ENCODE measurements at regions not wholly inside any gene's neighbourhood (a gene's known extent, or its start where the extent isn't known, plus 50 kb on each side); places are given as distances from the start of the nearest gene placed in this dataset.
A peak's percentile ranks its signal among the peaks of the same experiment; 100 is the strongest.

DNA sequence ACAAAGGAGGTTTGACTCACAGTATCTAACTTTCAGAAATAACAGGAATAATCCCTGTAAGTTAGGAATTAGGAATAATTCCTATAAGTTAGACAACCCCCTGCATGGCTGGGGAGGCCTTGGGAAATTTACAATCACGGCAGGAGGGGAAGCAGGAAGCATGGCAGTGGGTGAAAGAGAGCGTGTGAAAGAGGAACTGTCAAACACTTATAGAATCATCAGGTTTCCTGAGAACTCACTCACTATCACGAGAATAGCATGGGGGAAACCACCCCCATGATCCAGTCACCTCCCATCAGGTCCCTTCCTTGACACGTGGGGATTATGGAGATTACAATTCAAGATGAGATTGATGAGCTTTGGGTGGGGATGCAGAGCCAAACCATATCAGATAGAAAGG is 385.5 kb downstream of the IL20RB start:
- no peaks in the 10 kb centered on the region for H3K27me3 ChIP-seq (replicated peaks; ENCODE audit: insufficient read depth, low read depth, low read length, poor library complexity)
- CTCF ChIA-PET: no interaction called here
- H3K9me3 ChIP-seq (ENCODE audit: low read depth, low read length, poor library complexity, severe bottlenecking): no peaks in the 10 kb centered on the region
- H3K27ac ChIP-seq (ENCODE audit: low read depth, low read length, poor library complexity, severe bottlenecking): no peak overlapping the region
- no peak for DNase-seq (ENCODE audit: low spot score)
- no peak overlapping the region for H3K4me3 ChIP-seq (ENCODE audit: low read depth, low read length, poor library complexity, severe bottlenecking)
- BruUV-seq (replicated peaks): no TSS peak
- POLR2A ChIA-PET (ENCODE audit: low non-redundant PET): no interaction called here
- no peaks in the 10 kb centered on the region for H3K36me3 ChIP-seq (ENCODE audit: insufficient read depth, low read length, poor library complexity, severe bottlenecking)
- TF ChIP-seq CTCF (conservative IDR thresholded peaks at IDR 0.05; ENCODE audit: low read depth, low read length) (no peak), EZH2 (IDR thresholded peaks at IDR 0.05; ENCODE audit: borderline replicate concordance, low read depth, low read length, poor library complexity, severe bottlenecking) (no peak)
- no peaks in the 10 kb centered on the region for H3K4me1 ChIP-seq (ENCODE audit: insufficient read depth, low read length, poor library complexity, severe bottlenecking)
- intact Hi-C loops (cut with micrococcal nuclease; ENCODE audit: unreplicated experiment): no loop called here

GRCh38 chr3:137347132-137347531 is 389.3 kb downstream of the IL20RB start:
- POLR2A ChIA-PET (ENCODE audit: low non-redundant PET): no interaction called here
- DNase-seq (ENCODE audit: low spot score): no peak
- TF ChIP-seq EZH2 (IDR thresholded peaks at IDR 0.05; ENCODE audit: borderline replicate concordance, low read depth, low read length, poor library complexity, severe bottlenecking): no peak
- 0 out of 2 replicates have a peak, but pooled peaks have one; percentile 11 for TF ChIP-seq CTCF (conservative IDR thresholded peaks at IDR 0.05; ENCODE audit: low read depth, low read length)
- Histone ChIP-seq H3K27ac (ENCODE audit: low read depth, low read length, poor library complexity, severe bottlenecking) (no peak overlapping the region), H3K36me3 (ENCODE audit: insufficient read depth, low read length, poor library complexity, severe bottlenecking) (no peaks in the 10 kb centered on the region), H3K4me3 (ENCODE audit: low read depth, low read length, poor library complexity, severe bottlenecking) (no peak overlapping the region), H3K4me1 (ENCODE audit: insufficient read depth, low read length, poor library complexity, severe bottlenecking) (no peaks in the 10 kb centered on the region), H3K27me3 (replicated peaks; ENCODE audit: insufficient read depth, low read depth, low read length, poor library complexity) (no peaks in the 10 kb centered on the region), H3K9me3 (ENCODE audit: low read depth, low read length, poor library complexity, severe bottlenecking) (no peaks in the 10 kb centered on the region)
- intact Hi-C loops (cut with micrococcal nuclease; ENCODE audit: unreplicated experiment): no loop called here
- CTCF ChIA-PET: no interaction called here
- no TSS peak for BruUV-seq (replicated peaks)

DNA sequence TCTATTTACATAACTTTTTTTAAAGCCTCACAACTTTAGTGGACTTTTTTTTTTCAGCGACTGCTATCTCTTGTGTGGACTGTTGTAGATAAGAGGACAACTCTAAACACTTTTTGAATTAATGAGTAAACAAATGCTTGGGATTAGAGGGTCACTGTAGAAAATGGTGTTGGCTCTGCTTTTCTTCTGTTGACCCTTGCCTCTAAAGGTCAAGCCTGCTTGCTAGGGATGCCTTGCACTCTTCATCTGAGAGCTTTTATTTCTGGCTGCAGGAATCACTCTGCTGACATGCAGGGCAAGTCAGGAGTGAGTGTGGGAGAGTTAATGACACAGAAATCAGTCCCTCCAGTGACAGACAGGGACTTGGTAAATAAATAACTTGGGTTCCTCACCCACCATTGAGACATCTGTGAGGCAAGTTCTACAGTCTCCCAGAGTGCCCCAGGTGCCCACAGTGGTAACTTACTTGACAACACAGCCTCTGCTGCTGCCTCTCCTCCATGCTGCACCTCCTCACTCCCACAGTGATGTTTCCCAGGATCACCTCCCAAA is 390.1 kb downstream of the IL20RB start:
- CTCF ChIA-PET: no interaction called here
- DNase-seq (ENCODE audit: low spot score): no peak

More for the DNA sequence above, 390.1 kb downstream of the IL20RB start:
- Histone ChIP-seq H3K27ac (ENCODE audit: low read depth, low read length, poor library complexity, severe bottlenecking) (no peak overlapping the region), H3K9me3 (ENCODE audit: low read depth, low read length, poor library complexity, severe bottlenecking) (no peaks in the 10 kb centered on the region), H3K4me3 (ENCODE audit: low read depth, low read length, poor library complexity, severe bottlenecking) (no peak overlapping the region), H3K36me3 (ENCODE audit: insufficient read depth, low read length, poor library complexity, severe bottlenecking) (no peaks in the 10 kb centered on the region), H3K27me3 (replicated peaks; ENCODE audit: insufficient read depth, low read depth, low read length, poor library complexity) (no peaks in the 10 kb centered on the region), H3K4me1 (ENCODE audit: insufficient read depth, low read length, poor library complexity, severe bottlenecking) (no peaks in the 10 kb centered on the region)
- TF ChIP-seq CTCF (conservative IDR thresholded peaks at IDR 0.05; ENCODE audit: low read depth, low read length) (no peak), EZH2 (IDR thresholded peaks at IDR 0.05; ENCODE audit: borderline replicate concordance, low read depth, low read length, poor library complexity, severe bottlenecking) (no peak)
- POLR2A ChIA-PET (ENCODE audit: low non-redundant PET): no interaction called here
- BruUV-seq (replicated peaks): no TSS peak
- intact Hi-C loops (cut with micrococcal nuclease; ENCODE audit: unreplicated experiment): no loop called here

Data from A673 (cell line).